CD4-positive, CD25-positive, alpha-beta regulatory T cell (primary cell): ENCODE measurements at regions not wholly inside any gene's neighbourhood (a gene's known extent, or its start where the extent isn't known, plus 50 kb on each side); places are given as distances from the start of the nearest gene placed in this dataset.
A peak's percentile ranks its signal among the peaks of the same experiment; 100 is the strongest.

Experiments used
- ATAC-seq, 2 donors: fragments of 150-1000 bp; cut with Tn5 transposase; one replicate each; pipeline ENCODE4 v1.10.0; 2021; ENCODE audit warnings: low read depth in 2 of 2, moderate number of reproducible peaks in 2 of 2, moderate library complexity in 1 of 2
- DNase-seq, 3 donors: peaks; one replicate each; pipeline versions ENCODE4 v3.0.0 to v3.0.0-alpha.2; 2012 to 2022; ENCODE audit warnings: mixed read lengths in 1 of 3
- H3K27ac ChIP-seq: one replicate; pipeline ENCODE4 v1.7.0; 2013; ENCODE audit warnings: mild to moderate bottlenecking, low read length; ENCODE audit not compliant: insufficient read depth, poor library complexity, severe bottlenecking
- H3K27me3 ChIP-seq: one replicate; pipeline ENCODE4 v1.7.0; 2013; ENCODE audit warnings: low read length; ENCODE audit not compliant: control insufficient read depth, insufficient read depth
- H3K36me3 ChIP-seq: one replicate; pipeline ENCODE4 v1.7.0; 2013; ENCODE audit warnings: mild to moderate bottlenecking, low read length, moderate library complexity; ENCODE audit not compliant: control insufficient read depth, insufficient read depth
- H3K4me1 ChIP-seq: 2 replicates; pipeline ENCODE4 v1.7.0; 2013; ENCODE audit warnings: mild to moderate bottlenecking, low read length; ENCODE audit not compliant: insufficient read depth, control insufficient read depth, poor library complexity, severe bottlenecking
- H3K4me3 ChIP-seq: one replicate; pipeline ENCODE4 v1.7.0; 2013; ENCODE audit warnings: low read depth, mild to moderate bottlenecking, low read length, moderate library complexity
- H3K9me3 ChIP-seq, 2 experiments: 1 replicate in 1 of 2; 2 replicates in 1 of 2; pipeline ENCODE4 v1.7.0; 2013; ENCODE audit warnings: low read length in 2 of 2, mild to moderate bottlenecking in 1 of 2, moderate library complexity in 1 of 2; ENCODE audit not compliant: control insufficient read depth in 2 of 2
- H3K27ac Mint-ChIP-seq, 3 donors: one replicate each; pipeline ENCODE4 v1.8.0; 2020 to 2022; ENCODE audit warnings: mild to moderate bottlenecking in 3 of 3, mixed read lengths in 3 of 3, moderate library complexity in 2 of 3
- H3K27me3 Mint-ChIP-seq: one replicate; pipeline ENCODE4 v1.8.0; 2022; ENCODE audit warnings: mild to moderate bottlenecking, mixed read lengths
- H3K36me3 Mint-ChIP-seq: one replicate; pipeline ENCODE4 v1.8.0; 2020; ENCODE audit warnings: mixed read lengths
- H3K4me1 Mint-ChIP-seq, 4 donors: one replicate each; pipeline ENCODE4 v1.8.0; 2020 to 2022; ENCODE audit warnings: mixed read lengths in 4 of 4, mild to moderate bottlenecking in 1 of 4
- H3K4me3 Mint-ChIP-seq, 4 donors: one replicate each; pipeline ENCODE4 v1.8.0; 2020 to 2022; ENCODE audit warnings: mild to moderate bottlenecking in 4 of 4, mixed read lengths in 4 of 4, moderate library complexity in 3 of 4
- H3K9me3 Mint-ChIP-seq, 7 donors: one replicate each; pipeline ENCODE4 v1.8.0; 2020 to 2022; ENCODE audit warnings: mixed read lengths in 7 of 7, mild to moderate bottlenecking in 3 of 7, moderate library complexity in 2 of 7

DNA sequence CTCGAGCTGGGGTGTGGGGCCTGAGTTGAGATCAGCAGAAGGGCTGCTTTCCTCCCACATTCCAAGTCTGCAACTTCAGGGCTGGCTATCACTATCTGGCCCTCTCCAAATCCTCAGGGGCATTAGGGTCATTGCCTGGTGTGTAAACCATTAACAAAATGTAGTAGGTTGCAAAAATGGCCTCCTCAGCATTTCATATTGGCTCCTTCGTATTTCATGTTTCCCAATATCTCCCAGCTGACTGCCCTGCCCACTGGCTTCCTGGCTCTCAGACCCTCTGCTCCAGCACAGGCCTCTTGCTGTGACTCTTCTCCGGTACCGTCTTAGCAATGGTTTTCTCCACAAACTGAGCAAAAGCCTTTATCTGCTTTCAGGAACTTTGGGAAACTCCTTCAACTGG is 113.8 kb downstream of the GADD45G start:
- H3K27me3 Mint-ChIP-seq = no peaks in the 10 kb centered on the region
- H3K27ac Mint-ChIP-seq = peak overlapping the region in 1 of 3 donors; percentile 53

DNA sequence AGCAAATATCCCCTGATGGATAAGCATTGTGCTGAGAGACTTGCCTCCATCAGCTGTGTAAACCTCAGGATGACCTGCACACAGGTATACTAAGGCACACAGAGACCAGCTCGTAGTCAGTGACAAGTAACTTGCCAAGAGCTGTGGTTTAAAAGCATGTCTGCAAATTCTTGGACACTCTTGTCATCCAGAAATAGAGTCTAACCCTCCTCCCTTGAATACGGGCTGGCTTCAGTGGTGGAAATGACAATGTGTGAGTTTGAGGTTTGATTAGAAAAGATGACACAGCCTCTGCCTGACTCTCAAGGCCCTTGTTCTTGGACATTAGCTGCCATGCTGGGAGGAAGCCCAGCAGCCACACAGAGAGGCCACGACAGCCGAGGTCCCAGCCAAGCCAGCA is 114.4 kb downstream of the GADD45G start:
- H3K9me3 Mint-ChIP-seq = no peaks in the 10 kb centered on the region
- H3K4me3 Mint-ChIP-seq = no peak overlapping the region

More for the DNA sequence above, 113.8 kb downstream of the GADD45G start:
- Mint-ChIP-seq H3K36me3 (peaks cover 5% of the 10 kb centered on the region), H3K4me1 (peaks cover 17 to 30% (median 25%) of the 10 kb centered on the region in 4 donors), H3K4me3 (no peak overlapping the region), H3K9me3 (no peaks in the 10 kb centered on the region)
- peaks cover 18% of the 10 kb centered on the region for H3K4me1 ChIP-seq
- DNase-seq (no peak), ATAC-seq (no peak)
- H3K9me3 ChIP-seq = no peaks in the 10 kb centered on the region
- H3K4me3 ChIP-seq = no peak overlapping the region
- H3K36me3 ChIP-seq = no peaks in the 10 kb centered on the region
- no peak overlapping the region for H3K27ac ChIP-seq
- H3K27me3 ChIP-seq = no peaks in the 10 kb centered on the region

DNA sequence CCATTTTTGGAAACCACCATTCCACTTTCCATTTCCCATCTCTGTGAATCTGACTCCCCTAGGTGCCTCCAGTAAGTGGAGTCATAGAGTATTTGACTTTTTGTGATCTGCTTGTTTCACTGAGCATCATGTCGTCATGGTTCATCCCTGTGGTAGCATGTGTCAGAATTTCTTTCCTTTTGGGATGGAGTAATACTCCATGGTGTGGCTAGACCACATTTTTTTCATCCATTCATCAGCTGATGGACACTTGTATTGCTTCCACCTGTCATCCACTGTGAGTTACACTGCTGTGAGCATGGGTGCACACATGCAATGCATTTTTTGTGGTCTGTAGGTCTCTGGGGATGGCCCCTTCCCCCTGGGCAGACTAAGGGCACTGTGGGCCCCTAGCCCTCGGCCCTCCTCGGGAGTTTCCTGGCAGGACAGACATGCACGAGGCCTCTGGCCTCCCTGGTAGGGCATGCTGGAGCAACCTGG is 115.9 kb downstream of the GADD45G start:
- Mint-ChIP-seq H3K4me3 (no peak overlapping the region), H3K36me3 (peaks cover 5% of the 10 kb centered on the region), H3K4me1 (peaks cover 5 to 10% (median 10%) of the 10 kb centered on the region in 4 donors), H3K27ac (no peak overlapping the region), H3K27me3 (no peaks in the 10 kb centered on the region), H3K9me3 (no peaks in the 10 kb centered on the region)
- peaks cover 2% of the 10 kb centered on the region for H3K4me1 ChIP-seq
- no peak overlapping the region for H3K4me3 ChIP-seq
- no peak overlapping the region for H3K27ac ChIP-seq
- no peak for ATAC-seq
- H3K27me3 ChIP-seq = no peaks in the 10 kb centered on the region
- H3K36me3 ChIP-seq = no peaks in the 10 kb centered on the region
- no peaks in the 10 kb centered on the region for H3K9me3 ChIP-seq
- no peak for DNase-seq

More for the DNA sequence above, 114.4 kb downstream of the GADD45G start:
- Histone ChIP-seq H3K27me3 (no peaks in the 10 kb centered on the region), H3K4me3 (no peak overlapping the region), H3K27ac (no peak overlapping the region), H3K36me3 (no peaks in the 10 kb centered on the region), H3K4me1 (peaks cover 17% of the 10 kb centered on the region), H3K9me3 (no peaks in the 10 kb centered on the region)
- Mint-ChIP-seq H3K4me1 (peaks cover 17 to 25% (median 23%) of the 10 kb centered on the region in 4 donors), H3K27ac (no peak overlapping the region), H3K36me3 (peaks cover 5% of the 10 kb centered on the region), H3K27me3 (no peaks in the 10 kb centered on the region)
- ATAC-seq (no peak), DNase-seq (no peak)

DNA sequence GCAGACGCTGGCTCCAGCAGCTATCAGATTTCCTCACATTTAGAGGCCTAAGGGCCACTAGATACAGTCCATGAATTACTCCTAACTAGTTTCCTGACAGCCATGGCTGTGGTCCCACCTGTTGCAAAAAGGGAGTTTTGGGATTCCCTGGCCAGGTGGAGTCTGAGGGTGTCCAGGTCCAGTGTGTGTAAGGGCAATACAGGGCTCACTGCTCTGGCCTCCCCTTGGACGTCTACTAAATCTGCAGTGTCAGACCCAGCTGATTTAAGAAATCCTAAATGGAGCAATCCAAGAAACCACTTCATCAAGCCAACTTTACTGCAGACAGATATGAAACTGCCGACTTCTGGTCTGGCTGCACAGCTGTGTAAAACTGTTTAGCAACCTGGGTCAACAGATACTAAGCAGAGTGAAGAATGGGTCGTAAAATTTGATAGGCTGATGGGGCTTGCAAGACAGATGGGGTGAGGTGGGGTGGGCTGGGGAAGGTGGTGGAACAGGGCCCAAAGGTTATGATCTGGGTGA is 116.4 kb downstream of the GADD45G start:
- peaks cover 5% of the 10 kb centered on the region for H3K36me3 Mint-ChIP-seq
- peaks cover 4 to 8% (median 7%) of the 10 kb centered on the region in 4 donors for H3K4me1 Mint-ChIP-seq
- ATAC-seq (no peak), DNase-seq (no peak)
- no peaks in the 10 kb centered on the region for H3K27me3 ChIP-seq
- no peak overlapping the region for H3K4me3 Mint-ChIP-seq
- no peaks in the 10 kb centered on the region for H3K9me3 Mint-ChIP-seq
- H3K27me3 Mint-ChIP-seq = no peaks in the 10 kb centered on the region
- H3K27ac ChIP-seq = no peak overlapping the region
- no peaks in the 10 kb centered on the region for H3K4me1 ChIP-seq
- no peaks in the 10 kb centered on the region for H3K9me3 ChIP-seq
- no peaks in the 10 kb centered on the region for H3K36me3 ChIP-seq
- no peak overlapping the region for H3K27ac Mint-ChIP-seq
- no peak overlapping the region for H3K4me3 ChIP-seq

DNA sequence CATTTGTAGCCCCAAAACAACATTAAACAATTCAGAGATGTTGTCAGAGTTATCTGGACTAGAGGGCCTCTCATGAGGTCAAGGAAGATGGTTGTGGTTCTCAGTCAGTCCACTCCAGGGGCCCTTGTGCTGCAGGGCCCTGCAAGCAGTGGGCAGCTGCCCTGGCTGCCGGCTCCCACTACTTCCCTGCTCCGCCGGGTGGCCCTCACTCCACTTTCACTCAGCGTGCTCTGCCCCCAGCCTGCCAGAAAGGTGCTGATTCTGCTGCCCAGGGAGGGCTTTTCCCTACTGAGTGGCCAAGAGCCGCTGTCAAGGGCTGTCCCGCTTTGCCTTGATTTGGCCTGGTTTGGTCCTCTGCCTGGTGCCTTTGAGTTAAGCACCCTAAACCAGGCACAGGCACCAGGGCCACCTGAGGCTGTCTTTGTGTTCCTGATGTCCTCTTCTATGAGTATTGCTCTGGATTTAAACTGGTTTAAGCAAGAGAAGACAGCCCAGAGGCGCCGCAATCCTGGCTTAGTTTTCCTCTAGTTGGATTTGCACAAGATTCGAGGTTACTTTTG is 117.2 kb downstream of the GADD45G start:
- Mint-ChIP-seq H3K36me3 (peaks cover 5% of the 10 kb centered on the region), H3K27me3 (no peaks in the 10 kb centered on the region), H3K4me1 (peaks cover under 1 to 6% (median 2%) of the 10 kb centered on the region in 4 donors), H3K4me3 (no peak overlapping the region), H3K27ac (no peak overlapping the region), H3K9me3 (no peaks in the 10 kb centered on the region)
- Histone ChIP-seq H3K27me3 (no peaks in the 10 kb centered on the region), H3K27ac (no peak overlapping the region), H3K4me3 (no peak overlapping the region), H3K9me3 (no peaks in the 10 kb centered on the region), H3K4me1 (no peaks in the 10 kb centered on the region), H3K36me3 (no peaks in the 10 kb centered on the region)
- ATAC-seq (no peak), DNase-seq (no peak)

DNA sequence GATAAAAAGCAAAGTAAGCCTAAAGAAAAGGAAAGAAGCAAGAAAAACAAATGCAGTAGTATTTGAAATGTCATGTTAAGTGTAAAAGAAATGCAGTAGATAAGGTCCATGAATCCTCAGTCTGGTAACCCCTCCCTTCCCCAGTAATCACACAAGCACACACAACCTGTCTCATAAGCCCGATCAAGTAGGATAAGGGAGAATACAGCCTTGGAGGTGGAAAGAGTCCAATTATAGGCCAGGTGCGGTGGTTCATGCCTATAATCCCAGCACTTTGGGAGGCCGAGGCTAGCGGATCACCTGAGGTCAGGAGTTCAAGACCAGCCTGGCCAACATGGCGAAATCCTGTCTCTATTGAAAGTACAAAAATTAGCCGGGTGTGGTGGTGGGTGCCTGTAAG is 117.9 kb downstream of the GADD45G start:
- ATAC-seq (no peak), DNase-seq (no peak)
- H3K36me3 ChIP-seq = no peaks in the 10 kb centered on the region
- H3K9me3 Mint-ChIP-seq = no peaks in the 10 kb centered on the region
- peaks cover 0 to 6% (median 0%) of the 10 kb centered on the region in 4 donors for H3K4me1 Mint-ChIP-seq
- H3K27ac ChIP-seq = no peak overlapping the region
- H3K9me3 ChIP-seq = no peaks in the 10 kb centered on the region
- H3K27ac Mint-ChIP-seq = no peak overlapping the region
- H3K4me3 Mint-ChIP-seq = no peak overlapping the region
- H3K4me3 ChIP-seq = no peak overlapping the region
- no peaks in the 10 kb centered on the region for H3K27me3 ChIP-seq
- no peaks in the 10 kb centered on the region for H3K27me3 Mint-ChIP-seq
- peaks cover 5% of the 10 kb centered on the region for H3K36me3 Mint-ChIP-seq
- no peaks in the 10 kb centered on the region for H3K4me1 ChIP-seq

DNA sequence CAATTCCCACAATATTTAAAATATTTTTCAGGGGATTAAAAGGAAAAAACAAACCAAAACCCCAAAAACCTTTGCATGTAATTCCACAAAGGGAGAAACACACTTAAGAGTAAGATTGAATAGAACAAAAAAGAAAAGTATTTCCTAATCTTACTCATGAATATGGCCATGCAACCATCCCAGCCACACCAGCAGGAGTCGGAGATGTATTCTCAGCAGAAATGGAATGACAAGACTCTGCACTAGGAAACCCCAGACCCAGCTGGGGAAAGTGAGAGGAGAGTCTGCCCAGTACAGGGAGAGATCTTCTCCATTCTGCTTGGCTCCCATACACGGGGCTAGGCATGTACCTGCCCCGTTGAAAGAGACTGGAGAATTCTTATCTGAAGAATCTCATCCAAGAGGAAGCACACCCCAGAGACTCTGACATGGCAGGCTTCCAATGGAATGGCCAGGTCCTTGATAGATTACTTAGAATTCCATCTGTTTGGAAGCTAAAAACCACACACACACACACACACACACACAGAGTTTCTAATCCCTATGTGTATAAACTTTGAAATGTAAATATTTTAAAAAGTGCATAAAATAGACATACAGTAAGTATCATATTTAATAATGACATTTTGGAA is 118.8 kb downstream of the GADD45G start:
- H3K9me3 ChIP-seq = no peaks in the 10 kb centered on the region
- DNase-seq (no peak), ATAC-seq (no peak)
- Mint-ChIP-seq H3K4me1 (peaks cover 0 to 6% (median 0%) of the 10 kb centered on the region in 4 donors), H3K9me3 (no peaks in the 10 kb centered on the region), H3K4me3 (no peak overlapping the region), H3K27me3 (peaks cover 1% of the 10 kb centered on the region), H3K36me3 (peaks cover 5% of the 10 kb centered on the region), H3K27ac (no peak overlapping the region)
- H3K36me3 ChIP-seq = no peaks in the 10 kb centered on the region
- H3K27ac ChIP-seq = no peak overlapping the region
- no peak overlapping the region for H3K4me3 ChIP-seq
- H3K4me1 ChIP-seq = no peaks in the 10 kb centered on the region
- no peaks in the 10 kb centered on the region for H3K27me3 ChIP-seq

DNA sequence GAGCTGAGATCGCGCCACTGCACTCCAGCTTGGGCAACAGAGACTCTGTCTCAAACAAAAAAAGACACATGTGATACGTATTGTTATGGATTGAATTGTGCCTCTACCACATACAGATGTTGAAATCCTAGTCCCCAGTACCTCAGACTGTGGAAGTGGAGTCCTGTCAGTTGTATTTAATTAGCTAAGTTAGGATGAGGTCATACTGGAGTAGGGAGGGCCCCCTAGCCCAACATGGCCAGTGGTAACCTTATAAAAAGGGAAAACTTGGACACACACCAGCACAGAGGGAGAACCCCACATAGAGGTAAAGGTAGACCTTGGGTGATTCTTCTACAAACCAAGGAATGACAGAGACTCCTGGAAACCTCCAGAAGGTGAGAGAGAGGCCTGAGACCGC is 119.8 kb downstream of the GADD45G start:
- Histone ChIP-seq H3K27ac (no peak overlapping the region), H3K36me3 (no peaks in the 10 kb centered on the region), H3K27me3 (no peaks in the 10 kb centered on the region), H3K9me3 (no peaks in the 10 kb centered on the region), H3K4me3 (no peak overlapping the region), H3K4me1 (no peaks in the 10 kb centered on the region)
- Mint-ChIP-seq H3K9me3 (no peaks in the 10 kb centered on the region), H3K4me1 (peaks cover 0 to 6% (median 0%) of the 10 kb centered on the region in 4 donors), H3K27ac (no peak overlapping the region), H3K4me3 (no peak overlapping the region), H3K36me3 (no peaks in the 10 kb centered on the region), H3K27me3 (peaks cover 7% of the 10 kb centered on the region)
- no peak for ATAC-seq
- DNase-seq = no peak
